ENCODE measurements at regions not wholly inside any gene's neighbourhood (a gene's known extent, or its start where the extent isn't known, plus 50 kb on each side); places are given as distances from the start of the nearest gene placed in this dataset.

DNA sequence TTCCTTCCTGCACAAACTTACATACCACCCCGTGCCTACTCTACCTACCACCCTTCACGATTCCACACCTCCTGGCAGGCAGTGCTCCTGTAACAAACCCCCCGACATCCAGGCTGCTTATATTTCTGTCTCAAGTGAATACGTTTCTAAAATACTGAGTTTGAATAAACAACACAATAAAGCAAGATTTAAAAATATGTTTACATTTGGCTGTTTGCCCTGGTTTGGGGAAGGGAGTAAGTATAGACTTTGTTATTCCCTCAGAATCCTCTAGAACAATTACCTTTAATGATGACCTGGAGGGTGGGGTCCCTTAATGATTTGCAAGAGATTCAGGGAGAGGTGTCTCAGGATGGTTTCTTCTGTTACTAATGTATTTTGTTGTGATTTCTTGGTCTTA, 402.6 kb upstream of the TBL1XR1 start:
- Histone ChIP-seq H3K9me3 (no peaks in the 10 kb centered on the region), H3K4me3 (no peak overlapping the region), H3K27ac (no peak overlapping the region), H3K27me3 (no peaks in the 10 kb centered on the region), H3K36me3 (no peaks in the 10 kb centered on the region), H3K4me1 (peaks cover 27% of the 10 kb centered on the region in 2 donors)
- in situ Hi-C loops (cut with MboI; ENCODE audit: low sequenced_read_pairs in 4 of 4): no loop called here
- ATAC-seq: no peak
- TF ChIP-seq CTCF (IDR thresholded peaks at IDR 0.05 in 4 of 5, conservative IDR thresholded peaks at IDR 0.05 in 1 of 5) (no peak), POLR2A (IDR thresholded peaks at IDR 0.05) (no peak)
- intact Hi-C loops (cut with DNase I; ENCODE audit: low total_unique reads): loop anchor here (5.0 kb wide), 2 partner anchors 73 to 182 kb away; no protein-coding TSS in a partner anchor
- no peak for DNase-seq

GRCh38 chr3:177600411-177600810, 403.1 kb upstream of the TBL1XR1 start:
- ATAC-seq (no peak), DNase-seq (no peak)
- no peaks in the 10 kb centered on the region for H3K9me3 ChIP-seq
- peaks cover 27% of the 10 kb centered on the region in 2 donors for H3K4me1 ChIP-seq
- in situ Hi-C loops (cut with MboI; ENCODE audit: low sequenced_read_pairs in 4 of 4) (no loop called here), intact Hi-C loops (cut with DNase I; ENCODE audit: low total_unique reads) (no loop called here)
- H3K27me3 ChIP-seq: no peaks in the 10 kb centered on the region
- no peaks in the 10 kb centered on the region for H3K36me3 ChIP-seq
- TF ChIP-seq CTCF (IDR thresholded peaks at IDR 0.05 in 4 of 5, conservative IDR thresholded peaks at IDR 0.05 in 1 of 5) (no peak), POLR2A (IDR thresholded peaks at IDR 0.05) (no peak)
- H3K4me3 ChIP-seq: no peak overlapping the region
- H3K27ac ChIP-seq: no peak overlapping the region

DNA sequence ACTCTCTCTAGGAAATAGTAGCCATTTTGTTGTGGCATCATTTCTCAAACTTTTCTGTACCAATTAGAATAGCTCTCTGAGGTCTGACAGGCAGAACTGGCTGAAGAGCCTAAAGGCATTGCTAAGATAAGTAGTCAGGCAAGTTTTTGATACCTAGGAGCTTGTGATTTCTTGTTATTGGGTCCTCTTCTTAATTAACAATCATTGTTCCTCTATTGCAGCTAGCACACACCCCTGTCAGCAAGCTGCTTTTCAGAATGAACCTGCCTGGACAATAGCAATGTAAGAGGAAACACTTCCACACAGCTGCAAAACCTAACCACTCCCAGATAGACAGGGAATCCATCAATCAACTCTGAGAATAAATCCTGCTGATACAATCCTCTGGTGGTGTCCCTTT, 403.9 kb upstream of the TBL1XR1 start:
- intact Hi-C loops (cut with DNase I; ENCODE audit: low total_unique reads): no loop called here
- Histone ChIP-seq H3K9me3 (no peaks in the 10 kb centered on the region), H3K4me3 (no peak overlapping the region), H3K36me3 (no peaks in the 10 kb centered on the region), H3K27ac (no peak overlapping the region), H3K27me3 (no peaks in the 10 kb centered on the region), H3K4me1 (peaks cover 26 to 27% of the 10 kb centered on the region in 2 donors)
- no peak for DNase-seq
- ATAC-seq: no peak
- no peak for TF ChIP-seq POLR2A (IDR thresholded peaks at IDR 0.05)
- TF ChIP-seq CTCF (IDR thresholded peaks at IDR 0.05 in 4 of 5, conservative IDR thresholded peaks at IDR 0.05 in 1 of 5): no peak
- in situ Hi-C loops (cut with MboI; ENCODE audit: low sequenced_read_pairs in 4 of 4): no loop called here

- Histone ChIP-seq H3K4me1 (peaks cover 11 to 12% of the 10 kb centered on the region in 2 donors), H3K27ac (no peak overlapping the region), H3K9me3 (no peaks in the 10 kb centered on the region), H3K36me3 (no peaks in the 10 kb centered on the region), H3K27me3 (no peaks in the 10 kb centered on the region), H3K4me3 (no peak overlapping the region)
- ATAC-seq: no peak
- intact Hi-C loops (cut with DNase I; ENCODE audit: low total_unique reads): no loop called here
- no peak for DNase-seq
- in situ Hi-C loops (cut with MboI; ENCODE audit: low sequenced_read_pairs in 4 of 4): no loop called here
- no peak for TF ChIP-seq CTCF (IDR thresholded peaks at IDR 0.05 in 4 of 5, conservative IDR thresholded peaks at IDR 0.05 in 1 of 5)
- TF ChIP-seq POLR2A (IDR thresholded peaks at IDR 0.05): no peak
Observed at GRCh38 chr3:177602601-177603147, 405.4 kb upstream of the TBL1XR1 start.

GRCh38 chr3:177603148-177603603, 405.9 kb upstream of the TBL1XR1 start:
- in situ Hi-C loops (cut with MboI; ENCODE audit: low sequenced_read_pairs in 4 of 4) (no loop called here), intact Hi-C loops (cut with DNase I; ENCODE audit: low total_unique reads) (no loop called here)
- H3K27me3 ChIP-seq: no peaks in the 10 kb centered on the region
- no peak overlapping the region for H3K4me3 ChIP-seq
- no peaks in the 10 kb centered on the region for H3K36me3 ChIP-seq
- TF ChIP-seq CTCF (IDR thresholded peaks at IDR 0.05 in 4 of 5, conservative IDR thresholded peaks at IDR 0.05 in 1 of 5): no peak
- no peak for TF ChIP-seq POLR2A (IDR thresholded peaks at IDR 0.05)
- H3K9me3 ChIP-seq: no peaks in the 10 kb centered on the region
- DNase-seq: no peak
- no peak for ATAC-seq
- H3K4me1 ChIP-seq: peaks cover 6 to 7% of the 10 kb centered on the region in 2 donors
- no peak overlapping the region for H3K27ac ChIP-seq
